Mesodermal cell (in vitro differentiated cells): ENCODE measurements at regions not wholly inside any gene's neighbourhood (a gene's known extent, or its start where the extent isn't known, plus 50 kb on each side); places are given as distances from the start of the nearest gene placed in this dataset.

Experiments used
- H3K27ac ChIP-seq: 2 replicates; pipeline ENCODE4 v1.7.0; 2013; ENCODE audit warnings: mild to moderate bottlenecking, low read depth, low read length, moderate library complexity; ENCODE audit not compliant: severe bottlenecking
- H3K36me3 ChIP-seq: 2 replicates; pipeline ENCODE4 v1.7.1; 2013; ENCODE audit warnings: mild to moderate bottlenecking, low read length, moderate library complexity; ENCODE audit not compliant: control insufficient read depth, insufficient read depth
- H3K4me1 ChIP-seq: one replicate; pipeline ENCODE4 v1.7.1; 2013; ENCODE audit warnings: mild to moderate bottlenecking, low read length; ENCODE audit not compliant: insufficient read depth, control insufficient read depth, poor library complexity, severe bottlenecking
- H3K4me3 ChIP-seq: 2 replicates; pipeline ENCODE4 v1.7.0; 2013; ENCODE audit warnings: low read length, control low read depth, mild to moderate bottlenecking; ENCODE audit not compliant: insufficient read depth, poor library complexity, severe bottlenecking; ENCODE audit errors: extremely low read depth
- H3K9me3 ChIP-seq: 2 replicates; pipeline ENCODE4 v1.7.1; 2013; ENCODE audit warnings: mild to moderate bottlenecking, low read length, moderate library complexity; ENCODE audit not compliant: control insufficient read depth
- whole genome bisulfite sequencing, 2 experiments: methylation state at CpG; one replicate each; pipeline ENCODE4 v1.1.5; 2013; ENCODE audit warnings: missing lambda C conversion rate in 2 of 2; ENCODE audit not compliant: insufficient coverage in 2 of 2; 5-methylcytosine and 5-hydroxymethylcytosine counted together

DNA sequence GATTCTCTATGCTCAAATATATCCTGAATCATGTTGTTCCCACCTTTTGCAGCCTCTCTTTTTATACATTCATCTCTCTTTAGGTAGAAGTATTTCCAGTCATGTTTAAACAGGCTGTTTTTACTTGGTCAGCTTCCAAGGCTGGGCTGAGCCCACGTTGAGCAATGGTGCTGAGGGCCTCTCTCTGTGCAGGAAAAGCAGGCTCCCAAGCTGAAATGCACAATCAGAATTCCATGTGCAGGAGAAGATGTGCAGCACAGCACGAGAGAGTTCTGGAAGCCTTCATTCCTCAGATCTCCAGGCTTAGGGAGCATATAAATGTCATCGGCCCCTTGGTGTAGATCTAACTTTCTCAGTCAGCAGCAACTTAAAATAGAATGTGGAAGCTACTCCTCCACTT lies 588.5 kb downstream of the TNS3 start:
- Histone ChIP-seq H3K9me3 (no peaks in the 10 kb centered on the region), H3K4me1 (no peaks in the 10 kb centered on the region), H3K4me3 (no peak overlapping the region), H3K27ac (no peak overlapping the region), H3K36me3 (no peaks in the 10 kb centered on the region)
- WGBS, 2 experiments = 85 to 88% methylated on average over 2 to 3 of the region's 3 CpGs

GRCh38 chr7:46990761-46991160 lies 591.1 kb downstream of the TNS3 start:
- Histone ChIP-seq H3K36me3 (no peaks in the 10 kb centered on the region), H3K9me3 (no peaks in the 10 kb centered on the region), H3K27ac (no peak overlapping the region), H3K4me3 (no peak overlapping the region), H3K4me1 (no peaks in the 10 kb centered on the region)

DNA sequence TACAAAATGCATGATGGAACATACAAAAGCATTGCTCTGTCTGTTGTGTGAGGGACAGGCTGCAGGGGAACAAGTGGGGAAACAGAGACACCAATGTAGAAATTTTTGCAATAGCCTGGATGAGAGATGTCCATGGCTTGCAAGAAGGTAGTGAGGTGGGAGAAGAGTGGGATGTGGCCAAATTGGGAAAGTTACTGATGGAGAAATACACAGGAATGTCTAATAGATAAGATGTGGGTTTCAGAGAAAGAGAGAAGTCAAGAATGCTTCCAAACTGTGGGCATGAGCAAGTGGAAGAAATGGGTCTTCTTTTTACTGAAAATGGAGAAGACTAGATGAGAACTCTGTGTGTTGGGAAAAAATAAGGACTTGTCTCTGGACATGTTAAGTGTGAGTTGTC lies 592.7 kb downstream of the TNS3 start:
- Histone ChIP-seq H3K27ac (no peak overlapping the region), H3K9me3 (no peaks in the 10 kb centered on the region)

DNA sequence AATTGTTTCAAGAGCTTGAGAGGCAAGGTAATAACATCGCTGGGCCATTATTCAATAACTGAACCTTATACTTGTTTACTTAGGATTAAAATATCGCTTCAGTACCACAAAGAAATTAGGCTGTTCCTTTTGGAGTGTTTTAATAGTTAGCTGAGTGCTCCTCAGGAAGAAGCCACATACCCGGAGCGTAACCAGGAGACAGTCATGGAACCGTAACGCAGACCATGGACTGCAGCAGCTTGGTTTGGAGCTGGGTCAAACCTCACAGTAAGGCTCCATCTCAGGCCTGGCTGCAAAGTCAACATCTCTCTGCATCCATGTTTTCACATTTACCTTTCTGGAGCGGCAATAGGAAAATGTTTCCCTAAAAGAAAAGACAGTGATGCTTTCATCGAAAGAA lies 599.0 kb downstream of the TNS3 start:
- no peak overlapping the region for H3K27ac ChIP-seq
- H3K4me3 ChIP-seq = no peak overlapping the region
- 100% methylated on average over 1 to 5 of the region's 8 CpGs for WGBS, 2 experiments
- H3K36me3 ChIP-seq = no peaks in the 10 kb centered on the region
- no peaks in the 10 kb centered on the region for H3K9me3 ChIP-seq
- no peaks in the 10 kb centered on the region for H3K4me1 ChIP-seq

More for the DNA sequence above, 592.7 kb downstream of the TNS3 start:
- Histone ChIP-seq H3K36me3 (no peaks in the 10 kb centered on the region), H3K4me3 (no peak overlapping the region), H3K4me1 (no peaks in the 10 kb centered on the region)

GRCh38 chr7:46979439-46979838 lies 602.5 kb downstream of the TNS3 start:
- Histone ChIP-seq H3K9me3 (no peaks in the 10 kb centered on the region), H3K27ac (no peak overlapping the region), H3K36me3 (no peaks in the 10 kb centered on the region), H3K4me3 (no peak overlapping the region), H3K4me1 (no peaks in the 10 kb centered on the region)
- WGBS, 2 experiments = no CpG with 5 or more reads among the region's 1 CpG

GRCh38 chr7:46975493-46975892 lies 606.4 kb downstream of the TNS3 start:
- Histone ChIP-seq H3K4me3 (no peak overlapping the region), H3K27ac (no peak overlapping the region), H3K4me1 (no peaks in the 10 kb centered on the region), H3K36me3 (no peaks in the 10 kb centered on the region), H3K9me3 (no peaks in the 10 kb centered on the region)
- 83 to 87% methylated on average over 2 of the region's 2 CpGs for WGBS, 2 experiments

DNA sequence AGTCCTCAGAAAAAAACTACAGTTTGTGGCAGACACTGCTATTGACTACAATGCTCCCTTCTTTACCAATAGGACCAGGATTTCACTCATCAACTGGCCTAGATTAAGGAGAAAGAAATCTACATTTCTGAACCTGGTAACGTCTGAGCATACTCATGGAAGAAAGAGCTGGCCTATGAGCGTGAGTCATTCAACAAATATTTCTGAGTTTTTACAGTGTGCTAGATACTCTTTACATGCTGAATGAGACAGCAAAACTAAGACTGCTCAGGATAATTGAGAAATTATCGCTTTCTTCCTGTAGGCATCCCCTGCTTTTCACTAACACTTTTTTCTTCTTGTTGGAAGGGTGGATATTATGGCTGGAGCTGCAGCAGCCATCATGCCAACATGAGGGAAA lies 609.7 kb downstream of the TNS3 start:
- H3K36me3 ChIP-seq = no peaks in the 10 kb centered on the region
- no peaks in the 10 kb centered on the region for H3K9me3 ChIP-seq
- peak overlapping the region; percentile 68 for H3K27ac ChIP-seq
- WGBS, 2 experiments = 78% methylated on average over 2 of the region's 3 CpGs; no CpG with 5 or more reads in 1 of the 2 experiments
- H3K4me3 ChIP-seq = no peak overlapping the region
- H3K4me1 ChIP-seq = no peaks in the 10 kb centered on the region

DNA sequence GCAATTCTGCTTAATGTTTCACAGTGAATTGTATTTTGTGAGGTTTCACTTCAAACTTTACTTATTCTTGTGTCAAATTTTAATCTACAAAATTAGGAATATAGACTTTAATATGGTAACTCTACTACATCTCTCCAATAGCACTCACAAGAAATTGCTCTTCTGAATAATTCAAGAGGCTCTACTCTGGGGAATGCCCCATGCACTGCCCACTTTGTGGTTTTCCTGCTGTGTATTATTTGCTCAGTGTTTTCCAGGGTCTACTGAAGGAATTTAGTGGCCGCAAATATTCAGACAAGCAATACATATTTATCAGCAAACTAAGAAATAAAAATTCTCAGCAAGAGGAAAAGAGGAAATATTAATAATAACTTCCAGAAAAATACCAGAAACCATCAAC lies 611.4 kb downstream of the TNS3 start:
- Histone ChIP-seq H3K4me1 (no peaks in the 10 kb centered on the region), H3K36me3 (no peaks in the 10 kb centered on the region), H3K4me3 (no peak overlapping the region), H3K27ac (no peak overlapping the region), H3K9me3 (no peaks in the 10 kb centered on the region)
- no CpG with 5 or more reads among the region's 1 CpG for WGBS, 2 experiments

DNA sequence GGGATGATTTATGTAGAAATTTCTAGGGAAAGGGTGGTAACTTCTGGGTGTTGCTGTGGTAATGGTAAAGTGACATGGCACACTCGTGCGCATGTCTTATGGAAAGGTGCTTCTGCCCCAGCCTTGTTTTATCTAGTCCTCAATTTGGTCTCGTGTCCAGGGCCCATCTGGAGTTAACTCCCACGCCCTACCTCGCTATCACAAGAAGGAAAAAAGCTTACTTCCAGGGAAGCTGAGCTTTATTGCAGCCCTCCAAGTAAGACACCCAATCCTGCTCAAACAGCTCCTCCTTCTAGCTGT lies 611.8 kb downstream of the TNS3 start:
- H3K4me3 ChIP-seq = no peak overlapping the region
- WGBS, 2 experiments = 91 to 92% methylated on average over 5 of the region's 5 CpGs
- no peak overlapping the region for H3K27ac ChIP-seq

GRCh38 chr7:46969303-46970130 lies 612.4 kb downstream of the TNS3 start:
- WGBS, 2 experiments = 93 to 97% methylated on average over 4 to 8 of the region's 12 CpGs

More for the DNA sequence above, 611.8 kb downstream of the TNS3 start:
- no peaks in the 10 kb centered on the region for H3K9me3 ChIP-seq
- H3K4me1 ChIP-seq = no peaks in the 10 kb centered on the region
- H3K36me3 ChIP-seq = no peaks in the 10 kb centered on the region

DNA sequence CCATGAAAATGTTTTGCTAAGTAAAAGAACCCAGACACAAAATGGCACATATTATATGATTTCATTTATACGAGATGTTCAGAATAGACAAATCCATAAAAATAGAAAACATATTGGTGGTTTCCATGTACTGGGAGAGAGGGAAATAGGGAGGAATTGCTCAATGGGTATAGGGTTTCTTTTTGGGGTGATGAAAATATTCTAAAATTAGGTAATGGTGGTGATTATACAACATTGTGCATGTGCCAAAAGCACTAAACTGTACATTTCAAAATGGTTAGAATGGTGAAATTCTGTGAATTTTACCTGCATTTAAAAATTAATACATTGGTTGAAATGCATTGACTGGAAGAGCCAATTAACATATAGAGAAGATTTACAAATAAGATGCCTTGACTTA lies 613.9 kb downstream of the TNS3 start:
- no peak overlapping the region for H3K27ac ChIP-seq
- H3K4me3 ChIP-seq = no peak overlapping the region
- no peaks in the 10 kb centered on the region for H3K4me1 ChIP-seq
- H3K36me3 ChIP-seq = no peaks in the 10 kb centered on the region
- H3K9me3 ChIP-seq = no peaks in the 10 kb centered on the region
- no CpG with 5 or more reads among the region's 1 CpG for WGBS, 2 experiments

More at GRCh38 chr7:46969303-46970130, 612.4 kb downstream of the TNS3 start:
- Histone ChIP-seq H3K4me1 (no peaks in the 10 kb centered on the region), H3K9me3 (no peaks in the 10 kb centered on the region), H3K36me3 (no peaks in the 10 kb centered on the region), H3K27ac (no peak overlapping the region), H3K4me3 (no peak overlapping the region)
